ENCODE measurements at regions not wholly inside any gene's neighbourhood (a gene's known extent, or its start where the extent isn't known, plus 50 kb on each side); places are given as distances from the start of the nearest gene placed in this dataset.

GRCh38 chr15:77753939-77754338, 121.2 kb upstream of the LINGO1 start:
- TF ChIP-seq, protein P1, sequence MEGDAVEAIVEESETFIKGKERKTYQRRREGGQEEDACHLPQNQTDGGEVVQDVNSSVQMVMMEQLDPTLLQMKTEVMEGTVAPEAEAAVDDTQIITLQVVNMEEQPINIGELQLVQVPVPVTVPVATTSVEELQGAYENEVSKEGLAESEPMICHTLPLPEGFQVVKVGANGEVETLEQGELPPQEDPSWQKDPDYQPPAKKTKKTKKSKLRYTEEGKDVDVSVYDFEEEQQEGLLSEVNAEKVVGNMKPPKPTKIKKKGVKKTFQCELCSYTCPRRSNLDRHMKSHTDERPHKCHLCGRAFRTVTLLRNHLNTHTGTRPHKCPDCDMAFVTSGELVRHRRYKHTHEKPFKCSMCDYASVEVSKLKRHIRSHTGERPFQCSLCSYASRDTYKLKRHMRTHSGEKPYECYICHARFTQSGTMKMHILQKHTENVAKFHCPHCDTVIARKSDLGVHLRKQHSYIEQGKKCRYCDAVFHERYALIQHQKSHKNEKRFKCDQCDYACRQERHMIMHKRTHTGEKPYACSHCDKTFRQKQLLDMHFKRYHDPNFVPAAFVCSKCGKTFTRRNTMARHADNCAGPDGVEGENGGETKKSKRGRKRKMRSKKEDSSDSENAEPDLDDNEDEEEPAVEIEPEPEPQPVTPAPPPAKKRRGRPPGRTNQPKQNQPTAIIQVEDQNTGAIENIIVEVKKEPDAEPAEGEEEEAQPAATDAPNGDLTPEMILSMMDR (IDR thresholded peaks at IDR 0.05): no peak
- TF ChIP-seq POLR2A (IDR thresholded peaks at IDR 0.05) (no peak), EP300 (IDR thresholded peaks at IDR 0.05) (no peak), POLR2AphosphoS5 (IDR thresholded peaks at IDR 0.05) (no peak)
